H1 (cell line): ENCODE measurements at regions not wholly inside any gene's neighbourhood (a gene's known extent, or its start where the extent isn't known, plus 50 kb on each side); places are given as distances from the start of the nearest gene placed in this dataset.

Experiments
- CTCF ChIA-PET: fragments of 300-600 bp; sonication (Branson Sonifier 250); formaldehyde crosslinking; loops from one replicate; lab custom pipeline; 2021; ENCODE audit not compliant: partially characterized antibody; lab: Charles Lee
- POLR2A ChIA-PET: fragments of 300-600 bp; sonication (Branson Sonifier 250); formaldehyde crosslinking; loops from one replicate; lab custom pipeline; 2021; ENCODE audit warnings: inconsistent platforms; ENCODE audit not compliant: partially characterized antibody; lab: Charles Lee
- DNase-seq, 2 experiments: peaks; one replicate each; pipeline versions ENCODE4 v3.0.0 to v3.0.0-alpha.2; 2010 to 2022; ENCODE audit warnings: low spot score in 2 of 2, low read depth in 1 of 2, mixed read lengths in 1 of 2
- FAIRE-seq: peaks from 2 replicates; lab custom pipeline; 2011; peaks lifted over from hg19 to GRCh38; lab: Jason Lieb, UNC
- H2AFZ ChIP-seq: 2 replicates; pipeline ENCODE4 v1.8.1; 2012; ENCODE audit warnings: low read length, inconsistent platforms
- H2AK5ac ChIP-seq: 2 replicates; pipeline ENCODE4 v1.6.1; 2013; ENCODE audit warnings: low read depth, low read length
- H2BK120ac ChIP-seq: replicated peaks from 2 replicates; pipeline ENCODE3; 2013; ENCODE audit warnings: low read depth, low read length, inconsistent platforms
- H2BK12ac ChIP-seq: 2 replicates; pipeline ENCODE4 v1.6.1; 2013; ENCODE audit warnings: low read depth, low read length
- H2BK15ac ChIP-seq: 2 replicates; pipeline ENCODE4 v1.6.1; 2013; ENCODE audit warnings: low read length
- H2BK20ac ChIP-seq: 2 replicates; pipeline ENCODE4 v1.6.1; 2013; ENCODE audit warnings: low read length
- H2BK5ac ChIP-seq: 2 replicates; pipeline ENCODE4 v1.6.1; 2013; ENCODE audit warnings: low read depth, low read length
- H3K14ac ChIP-seq: 2 replicates; pipeline ENCODE4 v1.6.1; 2013; ENCODE audit warnings: inconsistent platforms; ENCODE audit not compliant: insufficient read length
- H3K18ac ChIP-seq: 2 replicates; pipeline ENCODE4 v1.6.1; 2013; ENCODE audit warnings: low read length; ENCODE audit errors: extremely low read depth
- H3K23ac ChIP-seq: 2 replicates; pipeline ENCODE4 v1.6.1; 2013; ENCODE audit warnings: inconsistent platforms; ENCODE audit not compliant: insufficient read length
- H3K23me2 ChIP-seq: 2 replicates; pipeline ENCODE4 v1.6.1; 2013; ENCODE audit warnings: low read depth, low read length
- H3K27ac ChIP-seq: 2 replicates; pipeline ENCODE4 v1.6.1; 2011; ENCODE audit warnings: low read depth, low read length, inconsistent platforms
- H3K27me3 ChIP-seq, 4 experiments: replicated peaks in 1 of 4; 1 replicate in 1 of 4; 2 replicates in 3 of 4; pipeline versions ENCODE4 v1.6.1 to v1.8.1; 2011 to 2013; ENCODE audit warnings: low read length in 3 of 4, mild to moderate bottlenecking in 3 of 4, inconsistent platforms in 2 of 4, mixed read lengths in 2 of 4, moderate library complexity in 1 of 4; ENCODE audit not compliant: control insufficient read depth in 3 of 4, insufficient read depth in 3 of 4; ENCODE audit errors: extremely low read depth in 1 of 4
- H3K36me3 ChIP-seq, 4 experiments: 2 replicates each; pipeline versions ENCODE4 v1.6.1 to v1.8.1; 2011 to 2013; ENCODE audit warnings: mild to moderate bottlenecking in 4 of 4, low read length in 3 of 4, moderate library complexity in 2 of 4, control low read depth in 1 of 4, inconsistent platforms in 1 of 4; ENCODE audit not compliant: insufficient read depth in 4 of 4, control insufficient read depth in 2 of 4
- H3K4ac ChIP-seq: replicated peaks from 2 replicates; pipeline ENCODE3; 2013; ENCODE audit warnings: low read length, low read depth, mixed read lengths, inconsistent platforms; ENCODE audit not compliant: insufficient read length
- H3K4me1 ChIP-seq, 4 experiments: replicated peaks in 1 of 4; 1 replicate in 1 of 4; 2 replicates in 3 of 4; pipeline versions ENCODE4 v1.6.1 to v1.8.1; 2011 to 2013; ENCODE audit warnings: low read length in 3 of 4, inconsistent platforms in 2 of 4, mixed read lengths in 1 of 4; ENCODE audit not compliant: insufficient read depth in 4 of 4, control insufficient read depth in 3 of 4
- H3K4me2 ChIP-seq, 2 experiments: 2 replicates each; pipeline versions ENCODE4 v1.6.1 to v1.8.1; 2011 to 2013; ENCODE audit warnings: low read depth in 2 of 2, low read length in 2 of 2, control low read depth in 1 of 2, inconsistent platforms in 1 of 2, mild to moderate bottlenecking in 1 of 2; ENCODE audit not compliant: insufficient read depth in 1 of 2
- H3K4me3 ChIP-seq, 4 experiments: fragments of 200-600, 300-600 bp in 1 of 4; sonication (generic), shearing (Covaris generic), sonication (Bioruptor Twin) in 1 of 4; 2 replicates each; pipeline versions ENCODE4 v1.5.1 to v1.8.1; 2011 to 2016; ENCODE audit warnings: low read length in 4 of 4, low read depth in 3 of 4, control low read depth in 2 of 4, inconsistent platforms in 2 of 4, mild to moderate bottlenecking in 2 of 4, mixed read lengths in 1 of 4, moderate library complexity in 1 of 4; ENCODE audit not compliant: insufficient read depth in 2 of 4; ENCODE audit errors: extremely low read depth in 1 of 4
- H3K56ac ChIP-seq: replicated peaks from 2 replicates; pipeline ENCODE3; 2013; ENCODE audit warnings: low read depth, mild to moderate bottlenecking, mixed read lengths, low read length, inconsistent platforms; ENCODE audit not compliant: insufficient read length
- H3K79me1 ChIP-seq: 2 replicates; pipeline ENCODE4 v1.6.1; 2013; ENCODE audit warnings: low read depth, low read length, control low read depth
- H3K79me2 ChIP-seq, 2 experiments: 2 replicates each; pipeline versions ENCODE4 v1.6.1 to v1.8.1; 2012 to 2013; ENCODE audit warnings: low read length in 2 of 2, mild to moderate bottlenecking in 2 of 2, inconsistent platforms in 1 of 2; ENCODE audit not compliant: insufficient read depth in 2 of 2, control insufficient read depth in 1 of 2
- H3K9ac ChIP-seq, 4 experiments: replicated peaks in 1 of 4; 1 replicate in 1 of 4; 2 replicates in 3 of 4; pipeline versions ENCODE4 v1.6.1 to v1.8.1; 2011 to 2013; ENCODE audit warnings: low read depth in 3 of 4, low read length in 3 of 4, control low read depth in 2 of 4, mild to moderate bottlenecking in 2 of 4, moderate library complexity in 2 of 4, inconsistent platforms in 1 of 4; ENCODE audit errors: extremely low read depth in 1 of 4
- H3K9me3 ChIP-seq, 2 experiments: 2 replicates each; pipeline versions ENCODE4 v1.6.1 to v1.8.1; 2012 to 2013; ENCODE audit warnings: mild to moderate bottlenecking in 2 of 2, moderate library complexity in 2 of 2, control low read depth in 1 of 2, inconsistent platforms in 1 of 2, low read depth in 1 of 2, low read length in 1 of 2, mixed read lengths in 1 of 2; ENCODE audit not compliant: insufficient read depth in 2 of 2
- H4K20me1 ChIP-seq, 2 experiments: replicated peaks in 1 of 2; 2 replicates each; pipeline versions ENCODE3 to v1.8.1; 2011 to 2013; ENCODE audit warnings: inconsistent platforms in 2 of 2, low read length in 2 of 2, mild to moderate bottlenecking in 1 of 2; ENCODE audit not compliant: insufficient read depth in 2 of 2, control insufficient read depth in 1 of 2
- H4K5ac ChIP-seq: 2 replicates; pipeline ENCODE4 v1.6.1; 2013; ENCODE audit warnings: low read length, low read depth, mixed read lengths, inconsistent platforms; ENCODE audit not compliant: insufficient read length
- H4K8ac ChIP-seq: 2 replicates; pipeline ENCODE4 v1.8.0; 2013; ENCODE audit warnings: mild to moderate bottlenecking, moderate library complexity, low read length, inconsistent platforms; ENCODE audit not compliant: insufficient read depth; ENCODE audit errors: extremely low read depth
- H4K91ac ChIP-seq: replicated peaks from 2 replicates; pipeline ENCODE3; 2013; ENCODE audit warnings: low read length, mixed read lengths, inconsistent platforms; ENCODE audit not compliant: insufficient read length
- FOSL1 ChIP-seq: IDR thresholded peaks from 2 replicates; pipeline ENCODE4 v1.6.1; 2011; ENCODE audit warnings: mild to moderate bottlenecking, low read depth, low read length, moderate library complexity; ENCODE audit not compliant: insufficient read depth
- KDM5A ChIP-seq: fragments of 200-600 bp; IDR thresholded peaks from 2 replicates; pipeline ENCODE4 v1.7.1; 2012; ENCODE audit warnings: mild to moderate bottlenecking, low read length, inconsistent platforms, mixed read lengths
- POLR2AphosphoS5 ChIP-seq: IDR thresholded peaks from 2 replicates; pipeline ENCODE4 v1.6.1; 2011; ENCODE audit warnings: low read depth, low read length
- RAD21 ChIP-seq, 2 experiments: IDR thresholded peaks in 1 of 2; conservative IDR thresholded peaks in 1 of 2; 2 replicates each; pipeline ENCODE4 v1.6.1; 2011; ENCODE audit warnings: low read depth in 2 of 2, low read length in 2 of 2, improper control_type of control experiment in 1 of 2, inconsistent platforms in 1 of 2, mild to moderate bottlenecking in 1 of 2, moderate library complexity in 1 of 2
- RBBP5 ChIP-seq: IDR thresholded peaks from 2 replicates; pipeline ENCODE4 v1.7.1; 2012; ENCODE audit warnings: low read depth, mild to moderate bottlenecking, inconsistent platforms, low read length, moderate library complexity, borderline replicate concordance
- ZNF274 ChIP-seq: IDR thresholded peaks from 2 replicates; pipeline ENCODE4 v1.7.0; 2012; ENCODE audit warnings: low read length, borderline replicate concordance; ENCODE audit errors: extremely low read depth
- WGBS, 2 experiments: shearing (Covaris generic) in 1 of 2; methylation state at CpG; one replicate each; pipeline versions ENCODE4 v1.1.6 to v1.1.7; 2013 to 2015; ENCODE audit warnings: low lambda C conversion rate in 2 of 2, mixed read lengths in 2 of 2, inconsistent platforms in 1 of 2, low coverage in 1 of 2, missing lambda C conversion rate in 1 of 2; ENCODE audit not compliant: insufficient replicate concordance in 2 of 2, insufficient coverage in 1 of 2, insufficient read length in 1 of 2; ENCODE audit errors: extremely low coverage in 1 of 2, missing lambda C conversion rate in 1 of 2; 5-methylcytosine and 5-hydroxymethylcytosine counted together
- TF ChIP-seq, protein P1 (sequence below): IDR thresholded peaks from 2 replicates; pipeline ENCODE4 v1.6.1; 2012; ENCODE audit warnings: low read length, inconsistent platforms

DNA sequence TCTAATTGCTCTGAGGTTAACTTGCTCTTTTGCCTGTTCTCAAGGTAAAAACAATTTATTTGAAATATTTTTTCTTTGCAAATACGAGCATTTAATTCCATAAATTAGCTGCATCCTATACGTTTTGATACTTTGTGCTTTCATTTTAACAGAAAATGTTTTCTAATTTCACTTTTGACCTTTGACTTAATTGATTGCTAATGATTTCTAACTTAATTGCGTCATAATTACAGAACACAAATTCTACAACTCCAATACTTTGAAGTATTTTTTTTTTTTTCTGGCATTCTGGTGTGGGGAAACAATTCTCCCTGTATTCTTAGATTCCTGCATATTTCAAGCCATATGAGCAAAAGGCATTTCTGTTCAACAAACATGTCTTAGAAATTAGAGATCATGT is 134.0 kb downstream of the ISOC1 start:
- H2BK120ac ChIP-seq = no peak overlapping the region
- H3K4me1 ChIP-seq = no peaks in the 10 kb centered on the region
- H3K79me1 ChIP-seq = no peaks in the 10 kb centered on the region
- ChIA-PET CTCF (no interaction called here), POLR2A (no interaction called here)
- no peak for TF ChIP-seq FOSL1
- no peak for TF ChIP-seq POLR2AphosphoS5
- TF ChIP-seq RAD21 (IDR thresholded peaks at IDR 0.05 in 1 of 2, conservative IDR thresholded peaks at IDR 0.05 in 1 of 2; ENCODE audit: low read depth in 2 of 2, low read length in 2 of 2) = no peak
- TF ChIP-seq ZNF274 = no peak
- TF ChIP-seq RBBP5 = no peak
- TF ChIP-seq KDM5A = no peak
- TF ChIP-seq, protein P1, sequence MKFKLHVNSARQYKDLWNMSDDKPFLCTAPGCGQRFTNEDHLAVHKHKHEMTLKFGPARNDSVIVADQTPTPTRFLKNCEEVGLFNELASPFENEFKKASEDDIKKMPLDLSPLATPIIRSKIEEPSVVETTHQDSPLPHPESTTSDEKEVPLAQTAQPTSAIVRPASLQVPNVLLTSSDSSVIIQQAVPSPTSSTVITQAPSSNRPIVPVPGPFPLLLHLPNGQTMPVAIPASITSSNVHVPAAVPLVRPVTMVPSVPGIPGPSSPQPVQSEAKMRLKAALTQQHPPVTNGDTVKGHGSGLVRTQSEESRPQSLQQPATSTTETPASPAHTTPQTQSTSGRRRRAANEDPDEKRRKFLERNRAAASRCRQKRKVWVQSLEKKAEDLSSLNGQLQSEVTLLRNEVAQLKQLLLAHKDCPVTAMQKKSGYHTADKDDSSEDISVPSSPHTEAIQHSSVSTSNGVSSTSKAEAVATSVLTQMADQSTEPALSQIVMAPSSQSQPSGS = no peak
- H3K56ac ChIP-seq = no peak overlapping the region
- no peak overlapping the region for H3K23ac ChIP-seq
- FAIRE-seq (no peak), DNase-seq (no peak)
- no peak overlapping the region for H4K8ac ChIP-seq
- 83% methylated on average over 3 of the region's 3 CpGs; no CpG with 5 or more reads in 1 of the 2 experiments for WGBS, 2 experiments
- H2AFZ ChIP-seq = no peak overlapping the region
- H4K20me1 ChIP-seq = no peaks in the 10 kb centered on the region
- no peak overlapping the region for H2AK5ac ChIP-seq
- H3K4me2 ChIP-seq = no peak overlapping the region
- H3K9me3 ChIP-seq = no peaks in the 10 kb centered on the region
- no peak overlapping the region for H3K14ac ChIP-seq
- H3K23me2 ChIP-seq = no peaks in the 10 kb centered on the region
- H3K18ac ChIP-seq = no peak overlapping the region
- no peak overlapping the region for H3K4me3 ChIP-seq
- no peaks in the 10 kb centered on the region for H3K36me3 ChIP-seq
- no peak overlapping the region for H4K5ac ChIP-seq
- H2BK12ac ChIP-seq = no peak overlapping the region
- H4K91ac ChIP-seq = no peak overlapping the region
- H3K4ac ChIP-seq = no peak overlapping the region
- no peak overlapping the region for H3K27ac ChIP-seq
- no peaks in the 10 kb centered on the region for H3K79me2 ChIP-seq
- H2BK5ac ChIP-seq = no peak overlapping the region
- H3K9ac ChIP-seq = no peak overlapping the region
- H2BK20ac ChIP-seq = no peak overlapping the region
- no peak overlapping the region for H2BK15ac ChIP-seq
- H3K27me3 ChIP-seq = no peaks in the 10 kb centered on the region
